Stimulated activated CD8-positive, alpha-beta memory T cell treated with anti-CD3 and anti-CD28 coated beads, Interleukin-7, amount 100 ng/mL, for 48 hours (primary cell): ENCODE measurements at regions not wholly inside any gene's neighbourhood (a gene's known extent, or its start where the extent isn't known, plus 50 kb on each side); places are given as distances from the start of the nearest gene placed in this dataset.
"Not testable (repeated sequence)": the region's sequence is repeated elsewhere in the genome, so short reads cannot be mapped to it uniquely, and the experiment has no call there.

Experiments
- DNase-seq, 2 donors: peaks; one replicate each; pipeline ENCODE4 v3.0.0-alpha.2; 2020; ENCODE audit warnings: low read depth in 1 of 2; ENCODE audit errors: extremely low read depth in 1 of 2

GRCh38 chr15:34528055-34528754, 55.2 kb downstream of the GOLGA8B start:
- not testable (repeated sequence) for DNase-seq

DNA sequence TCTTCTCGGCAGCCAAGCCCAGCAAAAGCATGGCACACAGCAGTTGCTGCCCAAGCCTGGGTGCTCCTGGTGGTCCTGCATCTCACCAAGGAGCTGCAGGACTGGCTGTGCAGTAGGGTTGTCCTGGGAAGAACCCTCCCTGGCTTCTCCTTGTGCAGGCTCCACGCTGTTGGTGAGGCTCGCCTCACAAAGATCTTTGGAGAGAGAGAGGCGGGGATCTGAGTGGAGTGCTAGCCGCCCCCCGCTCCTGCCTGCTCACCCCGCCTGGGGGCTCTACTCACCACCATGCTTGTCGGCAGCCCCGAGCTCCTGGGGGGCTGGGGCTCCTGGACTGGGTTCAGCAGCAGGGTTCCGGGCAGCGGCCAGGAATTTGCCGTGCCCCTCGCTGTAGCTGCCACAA, 55.8 kb downstream of the GOLGA8B start:
- DNase-seq = not testable (repeated sequence)

GRCh38 chr15:34523849-34524248, 59.6 kb downstream of the GOLGA8B start:
- not testable (repeated sequence) for DNase-seq

DNA sequence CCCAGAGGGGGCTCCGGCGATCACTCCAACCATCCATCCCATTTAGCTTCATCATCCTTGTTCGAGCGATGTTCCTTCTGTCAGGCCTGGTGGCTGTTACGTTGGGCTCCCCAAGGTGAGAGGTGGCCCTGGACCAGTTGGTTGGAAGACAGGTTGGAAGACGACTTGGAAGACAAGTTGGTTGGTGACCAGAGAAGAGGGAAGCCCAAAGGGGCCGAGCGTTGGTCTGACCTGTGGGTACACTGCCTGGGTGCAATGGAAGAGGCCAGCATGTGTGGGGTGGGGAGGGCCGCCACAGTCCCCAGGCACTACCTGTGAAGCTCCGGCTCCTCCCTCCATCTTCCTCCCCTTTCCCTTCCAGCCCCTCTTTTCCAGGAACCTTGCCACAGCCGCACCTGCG, 60.9 kb downstream of the GOLGA8B start:
- DNase-seq = not testable (repeated sequence)

DNA sequence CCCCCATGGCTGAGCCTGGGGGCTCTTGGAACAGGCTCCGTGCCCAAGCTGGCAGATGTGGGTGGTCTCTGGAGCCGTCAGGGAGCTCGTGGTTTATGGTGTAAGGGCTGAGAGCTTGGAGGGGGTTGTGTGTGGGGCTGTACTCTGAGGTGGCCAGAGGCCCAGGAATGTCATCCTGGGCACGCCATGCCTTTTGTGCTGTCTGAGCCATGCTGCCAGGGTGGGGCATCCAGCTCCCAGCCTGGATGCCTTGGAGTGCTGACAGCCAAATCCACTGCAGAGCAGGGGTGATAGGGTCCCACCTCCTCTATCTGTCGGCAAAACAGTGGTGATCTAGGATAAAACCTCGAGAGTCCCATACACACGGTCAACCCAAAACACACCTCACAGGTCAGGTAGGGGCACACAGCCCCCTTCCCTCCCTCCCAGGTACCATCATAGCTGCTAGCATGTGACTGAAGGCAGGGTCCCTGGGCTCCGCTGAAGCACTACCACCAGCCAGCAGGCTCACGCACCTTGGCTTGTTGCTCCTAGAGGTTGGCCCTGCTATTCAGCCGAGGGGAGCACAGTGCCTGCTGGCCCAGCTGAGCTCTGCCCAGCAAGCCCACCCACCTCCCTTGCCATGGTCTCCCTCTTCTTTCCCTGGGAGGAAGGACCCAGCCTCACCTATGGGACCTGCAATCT, 61.5 kb downstream of the GOLGA8B start:
- DNase-seq = not testable (repeated sequence)

GRCh38 chr15:34520566-34520965, 62.9 kb downstream of the GOLGA8B start:
- DNase-seq = no peak

DNA sequence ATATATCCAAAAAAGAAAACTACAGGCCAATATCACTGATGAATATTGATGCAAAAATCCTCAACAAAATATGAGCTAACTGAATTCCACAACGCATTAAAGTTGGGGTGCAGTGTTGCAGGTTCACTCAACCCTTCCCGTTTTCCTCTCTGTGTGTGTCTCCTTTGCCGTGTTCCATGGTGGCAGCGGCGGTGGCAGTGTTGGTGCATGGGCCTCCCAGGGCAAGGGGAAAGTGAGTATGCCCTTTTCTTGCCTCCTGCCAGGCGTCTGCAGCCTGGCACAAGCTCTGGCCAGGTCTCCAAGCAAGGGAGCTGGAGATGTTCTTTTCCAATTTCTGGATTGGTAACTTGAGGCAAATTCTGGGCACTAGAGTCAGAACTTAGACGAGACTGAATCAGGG, 63.4 kb downstream of the GOLGA8B start:
- DNase-seq = not testable (repeated sequence)

DNA sequence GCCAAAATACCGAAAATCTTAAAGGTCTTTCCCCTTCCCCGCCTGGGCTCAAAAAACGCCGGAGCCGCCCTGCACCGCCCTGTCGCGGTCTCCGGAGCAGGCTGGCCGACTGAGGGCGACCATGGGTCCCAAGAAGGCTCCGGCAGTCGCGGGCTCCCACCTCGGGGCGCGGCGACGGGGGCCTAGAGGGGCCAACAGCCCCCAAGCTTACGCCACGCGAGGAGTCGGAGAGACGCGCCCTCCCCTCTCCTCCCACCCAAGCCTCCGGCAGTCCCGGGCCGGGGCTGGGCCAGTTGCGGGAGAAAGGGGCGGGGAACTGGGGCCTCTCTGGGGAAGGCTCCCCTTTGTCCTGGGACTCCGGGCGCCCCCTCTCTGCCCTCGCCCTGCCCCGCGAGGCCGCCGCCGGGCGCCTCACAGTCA, 69.2 kb downstream of the GOLGA8B start:
- DNase-seq = peak in 1 of 2 donors; percentile 12

GRCh38 chr15:34512628-34513027, 70.8 kb downstream of the GOLGA8B start:
- DNase-seq = no peak

- no peak for DNase-seq
These were observed 63.5 kb upstream of the GOLGA8A start for GRCh38 chr15:34501131-34501530.

- no peak for DNase-seq
These were observed 58.8 kb upstream of the GOLGA8A start for GRCh38 chr15:34496207-34496995.

DNA sequence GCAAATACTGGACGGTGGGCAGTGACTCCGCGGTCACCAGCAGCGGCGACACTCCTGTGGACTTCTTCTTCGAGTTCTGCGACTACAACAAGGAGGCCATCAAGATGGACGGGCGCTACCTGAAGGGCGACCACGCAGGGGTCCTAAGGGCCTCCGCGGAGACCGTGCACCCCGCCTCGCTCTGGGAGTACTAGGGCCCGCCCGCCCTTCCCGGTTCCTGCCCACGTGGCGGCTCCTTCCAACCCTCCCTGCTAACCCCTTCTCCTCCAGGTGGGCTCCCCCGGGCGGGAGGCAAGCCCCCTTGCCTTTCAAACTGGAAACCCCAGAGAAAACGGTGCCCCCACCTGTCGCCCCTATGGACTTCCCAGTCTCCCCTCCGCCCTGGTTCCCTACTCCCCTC, 58.1 kb upstream of the GOLGA8A start:
- DNase-seq = not testable (repeated sequence)

DNA sequence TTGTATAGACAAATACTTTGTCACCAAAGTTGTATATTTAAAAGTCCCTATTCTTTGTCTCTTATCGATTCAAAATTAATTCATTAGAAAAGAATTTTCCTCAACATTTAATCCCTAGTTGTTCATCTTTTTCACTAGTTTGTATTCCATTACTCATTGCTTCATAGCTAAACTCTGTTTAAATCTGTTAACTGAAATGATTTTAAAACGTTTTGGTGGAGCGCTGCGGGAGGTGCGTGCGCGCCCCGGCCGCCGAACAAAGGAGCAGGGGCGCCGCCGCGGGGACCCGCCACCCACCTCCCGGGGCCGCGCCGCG, 56.4 kb upstream of the GOLGA8A start:
- no peak for DNase-seq

GRCh38 chr15:34493001-34493400, 55.4 kb upstream of the GOLGA8A start:
- no peak for DNase-seq

DNA sequence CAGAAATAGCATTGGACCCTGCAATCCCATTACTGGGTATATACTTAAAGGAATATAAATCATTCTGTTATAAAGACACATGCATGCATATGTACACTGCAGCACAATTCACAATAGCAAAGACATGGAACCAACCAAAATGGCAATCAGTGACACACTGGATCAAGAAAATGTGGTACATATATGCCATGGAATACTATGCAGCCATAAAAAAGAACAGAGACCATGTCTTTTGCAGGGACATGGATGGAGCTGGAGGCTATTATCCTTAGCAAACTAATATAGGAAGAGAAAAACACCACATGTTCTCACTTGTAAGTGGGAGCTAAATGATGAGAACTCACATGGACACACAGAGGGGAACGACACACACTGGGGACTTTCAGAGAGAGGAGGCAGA, 53.9 kb upstream of the GOLGA8A start:
- DNase-seq = not testable (repeated sequence)

DNA sequence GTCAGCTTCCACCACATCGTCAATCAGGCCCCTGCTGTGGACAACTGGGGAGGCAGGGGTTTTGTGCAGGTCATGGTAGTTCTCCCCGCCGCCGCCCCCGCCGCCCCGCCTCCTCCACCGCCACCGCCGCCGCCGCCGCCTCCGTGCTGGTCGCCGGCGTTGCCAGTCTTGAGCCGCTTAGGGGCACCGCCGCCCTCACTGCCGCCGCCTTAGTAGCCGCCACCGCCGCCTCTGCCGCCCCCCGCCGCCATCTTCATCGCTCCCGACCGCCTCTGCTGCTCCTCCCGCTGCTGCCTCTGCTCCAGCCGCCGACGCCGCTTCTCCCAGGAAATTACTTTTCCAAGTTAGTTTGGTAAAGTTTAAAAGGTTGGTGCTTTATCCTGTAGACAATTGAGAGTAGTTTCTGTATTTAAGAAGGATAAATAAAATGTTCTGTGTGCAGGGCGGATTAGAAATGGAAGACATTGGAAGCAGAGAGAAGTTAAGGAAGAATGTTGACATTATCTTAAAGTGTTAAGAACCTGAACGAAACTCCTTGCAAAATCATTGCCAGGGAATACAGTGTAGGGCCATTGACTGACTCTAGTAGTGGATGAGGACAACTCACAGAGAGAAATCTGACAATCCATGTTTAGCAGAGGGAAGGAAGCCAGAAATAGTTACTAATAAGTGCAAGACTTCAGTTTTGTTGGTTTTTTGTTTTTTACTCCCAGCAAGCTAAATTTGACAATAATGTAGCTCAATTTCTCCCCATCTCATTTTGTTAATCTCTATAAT, 53.0 kb upstream of the GOLGA8A start:
- DNase-seq = no peak

GRCh38 chr15:34488973-34489959, 51.7 kb upstream of the GOLGA8A start:
- not testable (repeated sequence) for DNase-seq
